Sigmoid colon (tissue), 4 donors: ENCODE measurements at regions not wholly inside any gene's neighbourhood (a gene's known extent, or its start where the extent isn't known, plus 50 kb on each side); places are given as distances from the start of the nearest gene placed in this dataset.

Source experiments
- CTCF ChIP-seq, 4 experiments: fragments of 450-650 bp in 3 of 4; fragments of 200-600 bp in 1 of 4; IDR thresholded peaks; one replicate each; pipeline ENCODE4 v1.5.1; 2016 to 2019; ENCODE audit warnings: antibody characterized with exemption in 4 of 4, mild to moderate bottlenecking in 3 of 4, moderate library complexity in 2 of 4
- EP300 ChIP-seq, 4 donors: sonication (generic); formaldehyde crosslinking; IDR thresholded peaks; one replicate each; pipeline ENCODE4 v1.6.1; 2017; ENCODE audit warnings: antibody characterized with exemption in 4 of 4
- POLR2A ChIP-seq, 2 donors: fragments of 450-650 bp; IDR thresholded peaks; one replicate each; pipeline ENCODE4 v1.6.1; 2016; ENCODE audit warnings: antibody characterized with exemption in 2 of 2, mild to moderate bottlenecking in 2 of 2, moderate library complexity in 2 of 2

GRCh38 chr10:78118591-78118990 lies 84.9 kb downstream of the RPS24 start:
- TF ChIP-seq CTCF (IDR thresholded peaks at IDR 0.05), result no peak
- no peak for TF ChIP-seq POLR2A (IDR thresholded peaks at IDR 0.05)
- TF ChIP-seq EP300 (IDR thresholded peaks at IDR 0.05), result no peak
